GM23338 (cell line): ENCODE measurements at regions not wholly inside any gene's neighbourhood (a gene's known extent, or its start where the extent isn't known, plus 50 kb on each side); places are given as distances from the start of the nearest gene placed in this dataset.

Experiments used
- ATAC-seq: fragments of 200-7000 bp; cut with Tn5 transposase; 3 replicates; pipeline ENCODE4 v1.9.1; 2020
- DNase-seq: peaks from one replicate; pipeline ENCODE4 v3.0.0-alpha.2; 2015; ENCODE audit warnings: low spot score
- H2AFZ ChIP-seq: fragments of 200-600 bp; sonication (generic); 2 replicates; pipeline ENCODE4 v1.8.0; 2016; ENCODE audit warnings: antibody characterized with exemption, mild to moderate bottlenecking, moderate library complexity
- H3F3A ChIP-seq: fragments of 200-600 bp; sonication (generic); replicated peaks from 2 replicates; pipeline ENCODE4 v1.8.0; 2017; ENCODE audit warnings: antibody characterized with exemption, mixed run types, low read depth
- H3K27ac ChIP-seq: fragments of 200-600 bp; sonication (generic); 2 replicates; pipeline ENCODE4 v1.6.1; 2016; ENCODE audit warnings: low read depth
- H3K27me3 ChIP-seq: fragments of 200-600 bp; sonication (generic); 2 replicates; pipeline ENCODE4 v1.8.0; 2016; ENCODE audit warnings: mild to moderate bottlenecking, mixed run types, moderate library complexity; ENCODE audit not compliant: insufficient read depth
- H3K36me3 ChIP-seq: fragments of 200-600 bp; sonication (generic); 2 replicates; pipeline ENCODE4 v1.8.0; 2016; ENCODE audit warnings: mild to moderate bottlenecking; ENCODE audit not compliant: insufficient read depth
- H3K4me1 ChIP-seq: fragments of 200-600 bp; sonication (generic); 2 replicates; pipeline ENCODE4 v1.8.0; 2016; ENCODE audit warnings: mild to moderate bottlenecking, moderate library complexity; ENCODE audit not compliant: insufficient read depth
- H3K4me2 ChIP-seq: fragments of 200-600 bp; sonication (generic); 2 replicates; pipeline ENCODE4 v1.7.1; 2017; ENCODE audit warnings: mixed run types
- H3K4me3 ChIP-seq: fragments of 200-600 bp; sonication (generic); 2 replicates; pipeline ENCODE4 v1.6.1; 2016; ENCODE audit warnings: mixed run types
- H3K79me2 ChIP-seq: fragments of 200-600 bp; sonication (generic); replicated peaks from 2 replicates; pipeline ENCODE4 v1.8.0; 2017; ENCODE audit warnings: mild to moderate bottlenecking; ENCODE audit not compliant: insufficient read depth
- H3K9me2 ChIP-seq: fragments of 200-600 bp; sonication (generic); 2 replicates; pipeline ENCODE4 v1.8.0; 2017; ENCODE audit not compliant: insufficient read depth
- H4K20me1 ChIP-seq: fragments of 200-600 bp; sonication (generic); replicated peaks from 2 replicates; pipeline ENCODE4 v1.8.0; 2017; ENCODE audit warnings: mild to moderate bottlenecking; ENCODE audit not compliant: insufficient read depth
- H3K27ac Mint-ChIP-seq: 2 replicates; pipeline ENCODE4 v1.8.0; 2020; ENCODE audit warnings: inconsistent platforms, mild to moderate bottlenecking, moderate library complexity, mixed read lengths
- H3K27me3 Mint-ChIP-seq: 3 replicates; pipeline ENCODE4 v1.8.0; 2022; ENCODE audit warnings: low read depth, mild to moderate bottlenecking, moderate library complexity, mixed read lengths, inconsistent platforms; ENCODE audit not compliant: insufficient read depth, poor library complexity
- H3K36me3 Mint-ChIP-seq: 3 replicates; pipeline ENCODE4 v1.8.0; 2021; ENCODE audit warnings: low read depth, mild to moderate bottlenecking, inconsistent platforms, moderate library complexity, mixed read lengths
- H3K4me1 Mint-ChIP-seq: 3 replicates; pipeline ENCODE4 v1.8.0; 2020; ENCODE audit warnings: mild to moderate bottlenecking, inconsistent platforms, mixed read lengths
- H3K4me3 Mint-ChIP-seq: 3 replicates; pipeline ENCODE4 v1.8.0; 2021; ENCODE audit warnings: moderate library complexity, mild to moderate bottlenecking, inconsistent platforms, mixed read lengths
- H3K9me3 Mint-ChIP-seq: 3 replicates; pipeline ENCODE4 v1.8.0; 2020; ENCODE audit warnings: moderate library complexity, mild to moderate bottlenecking, inconsistent platforms, mixed read lengths
- CREB1 ChIP-seq: fragments of 250-450 bp; sonication (Bioruptor Pico); IDR thresholded peaks from 2 replicates; pipeline ENCODE4 v1.5.0; 2020; ENCODE audit warnings: low read depth, mild to moderate bottlenecking, moderate library complexity
- EZH2 ChIP-seq: fragments of 200-600 bp; sonication (generic); IDR thresholded peaks from one replicate; pipeline ENCODE4 v1.8.0; 2017; ENCODE audit warnings: antibody characterized with exemption, mild to moderate bottlenecking, low read depth; ENCODE audit not compliant: unreplicated experiment
- REST ChIP-seq: IDR thresholded peaks from one replicate; pipeline ENCODE4 v1.6.1; 2018; ENCODE audit warnings: antibody characterized with exemption; ENCODE audit not compliant: unreplicated experiment
- STAT1 ChIP-seq: IDR thresholded peaks from one replicate; pipeline ENCODE4 v1.6.1; 2016; ENCODE audit warnings: antibody characterized with exemption; ENCODE audit not compliant: unreplicated experiment
- ZNF114 ChIP-seq: fragments of 250-450 bp; sonication (Bioruptor Pico); IDR thresholded peaks from 2 replicates; pipeline ENCODE4 v1.5.0; 2020; ENCODE audit warnings: mild to moderate bottlenecking, moderate library complexity
- ZNF331 ChIP-seq: fragments of 250-450 bp; sonication (Bioruptor Pico); IDR thresholded peaks from 2 replicates; pipeline ENCODE4 v1.5.0; 2020; ENCODE audit warnings: low read depth, mild to moderate bottlenecking, moderate library complexity
- TF ChIP-seq, protein P1 (sequence below), 2 experiments: fragments of 200-600 bp in 1 of 2; sonication (generic) in 1 of 2; conservative IDR thresholded peaks; 2 replicates each; pipeline versions ENCODE4 v1.5.1 to v1.6.1; 2016 to 2017; ENCODE audit warnings: antibody characterized with exemption in 2 of 2, low read depth in 2 of 2, mild to moderate bottlenecking in 2 of 2, moderate library complexity in 1 of 2
- TF ChIP-seq, protein P2 (sequence below): IDR thresholded peaks from 2 replicates; pipeline ENCODE4 v1.6.1; 2016; ENCODE audit warnings: antibody characterized with exemption

- TF ChIP-seq ZNF114 (CRISPR knock-in tag) = no peak
- TF ChIP-seq, protein P1, sequence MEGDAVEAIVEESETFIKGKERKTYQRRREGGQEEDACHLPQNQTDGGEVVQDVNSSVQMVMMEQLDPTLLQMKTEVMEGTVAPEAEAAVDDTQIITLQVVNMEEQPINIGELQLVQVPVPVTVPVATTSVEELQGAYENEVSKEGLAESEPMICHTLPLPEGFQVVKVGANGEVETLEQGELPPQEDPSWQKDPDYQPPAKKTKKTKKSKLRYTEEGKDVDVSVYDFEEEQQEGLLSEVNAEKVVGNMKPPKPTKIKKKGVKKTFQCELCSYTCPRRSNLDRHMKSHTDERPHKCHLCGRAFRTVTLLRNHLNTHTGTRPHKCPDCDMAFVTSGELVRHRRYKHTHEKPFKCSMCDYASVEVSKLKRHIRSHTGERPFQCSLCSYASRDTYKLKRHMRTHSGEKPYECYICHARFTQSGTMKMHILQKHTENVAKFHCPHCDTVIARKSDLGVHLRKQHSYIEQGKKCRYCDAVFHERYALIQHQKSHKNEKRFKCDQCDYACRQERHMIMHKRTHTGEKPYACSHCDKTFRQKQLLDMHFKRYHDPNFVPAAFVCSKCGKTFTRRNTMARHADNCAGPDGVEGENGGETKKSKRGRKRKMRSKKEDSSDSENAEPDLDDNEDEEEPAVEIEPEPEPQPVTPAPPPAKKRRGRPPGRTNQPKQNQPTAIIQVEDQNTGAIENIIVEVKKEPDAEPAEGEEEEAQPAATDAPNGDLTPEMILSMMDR (conservative IDR thresholded peaks at IDR 0.05; ENCODE audit: low read depth in 2 of 2) = peak; percentile 62 to 64
- no peak for TF ChIP-seq STAT1
- Histone ChIP-seq H3F3A (no peaks in the 10 kb centered on the region), H4K20me1 (no peaks in the 10 kb centered on the region), H3K9me2 (peaks cover 10% of the 10 kb centered on the region; the same call in 1 of the 2 replicates), H3K4me2 (no peak overlapping the region), H3K27ac (no peak overlapping the region), H3K36me3 (no peaks in the 10 kb centered on the region), H3K4me3 (no peak overlapping the region), H3K4me1 (peaks cover 5% of the 10 kb centered on the region; the same call in 1 of the 2 replicates), H3K27me3 (no peaks in the 10 kb centered on the region), H2AFZ (no peak overlapping the region; the same call in 1 of the 2 replicates), H3K79me2 (no peaks in the 10 kb centered on the region)
- Mint-ChIP-seq H3K4me3 (no peak overlapping the region), H3K4me1 (peaks cover 17% of the 10 kb centered on the region), H3K36me3 (peaks cover 7% of the 10 kb centered on the region; the same call in 2 of the 3 replicates), H3K27me3 (peaks cover 3% of the 10 kb centered on the region), H3K27ac (no peak overlapping the region; the same call in 1 of the 2 replicates), H3K9me3 (peaks cover 29% of the 10 kb centered on the region; the same call in 2 of the 3 replicates)
- peak; percentile 46 for DNase-seq
- peak; percentile 63 for ATAC-seq
Measured at GRCh38 chr1:182003953-182004586, 57.4 kb downstream of the ZNF648 start.

- H3K27ac Mint-ChIP-seq = no peak overlapping the region
- TF ChIP-seq, protein P2, sequence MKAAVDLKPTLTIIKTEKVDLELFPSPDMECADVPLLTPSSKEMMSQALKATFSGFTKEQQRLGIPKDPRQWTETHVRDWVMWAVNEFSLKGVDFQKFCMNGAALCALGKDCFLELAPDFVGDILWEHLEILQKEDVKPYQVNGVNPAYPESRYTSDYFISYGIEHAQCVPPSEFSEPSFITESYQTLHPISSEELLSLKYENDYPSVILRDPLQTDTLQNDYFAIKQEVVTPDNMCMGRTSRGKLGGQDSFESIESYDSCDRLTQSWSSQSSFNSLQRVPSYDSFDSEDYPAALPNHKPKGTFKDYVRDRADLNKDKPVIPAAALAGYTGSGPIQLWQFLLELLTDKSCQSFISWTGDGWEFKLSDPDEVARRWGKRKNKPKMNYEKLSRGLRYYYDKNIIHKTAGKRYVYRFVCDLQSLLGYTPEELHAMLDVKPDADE = no peak
- TF ChIP-seq ZNF114 (CRISPR knock-in tag) = no peak
- TF ChIP-seq ZNF331 (CRISPR knock-in tag) = no peak
- no peak for TF ChIP-seq CREB1 (CRISPR knock-in tag)
- TF ChIP-seq EZH2 = no peak
- no peak for TF ChIP-seq REST
Measured at GRCh38 chr1:182003025-182003725, 58.3 kb downstream of the ZNF648 start.

More at GRCh38 chr1:182003025-182003725, 58.3 kb downstream of the ZNF648 start:
- Mint-ChIP-seq H3K27me3 (peaks cover 3% of the 10 kb centered on the region), H3K4me3 (no peak overlapping the region), H3K9me3 (peaks cover 20% of the 10 kb centered on the region; the same call in 2 of the 3 replicates), H3K36me3 (peaks cover 6% of the 10 kb centered on the region; the same call in 2 of the 3 replicates), H3K4me1 (peaks cover 17% of the 10 kb centered on the region)
- H3K27me3 ChIP-seq = no peaks in the 10 kb centered on the region
- H3K27ac ChIP-seq = no peak overlapping the region
- DNase-seq (no peak), ATAC-seq (no peak)
- H3K9me2 ChIP-seq = peaks cover 10% of the 10 kb centered on the region; the same call in 1 of the 2 replicates
- peaks cover 5% of the 10 kb centered on the region; the same call in 1 of the 2 replicates for H3K4me1 ChIP-seq
- H3K4me3 ChIP-seq = no peak overlapping the region
- H3K36me3 ChIP-seq = no peaks in the 10 kb centered on the region
- H3K4me2 ChIP-seq = no peak overlapping the region
- no peaks in the 10 kb centered on the region for H3F3A ChIP-seq
- H4K20me1 ChIP-seq = no peaks in the 10 kb centered on the region
- H3K79me2 ChIP-seq = no peaks in the 10 kb centered on the region
- peak overlapping the region; percentile 74 for H2AFZ ChIP-seq
